Omental fat pad (tissue), 3 donors: ENCODE measurements at regions not wholly inside any gene's neighbourhood (a gene's known extent, or its start where the extent isn't known, plus 50 kb on each side); places are given as distances from the start of the nearest gene placed in this dataset.
"Not testable (repeated sequence)": the region's sequence is repeated elsewhere in the genome, so short reads cannot be mapped to it uniquely, and the experiment has no call there.

Experiments
- ATAC-seq: fragments of 150-250 bp; one replicate; pipeline ENCODE4 v1.9.1; 2016; ENCODE audit warnings: mild to moderate bottlenecking, moderate library complexity; ENCODE audit not compliant: low FRiP score
- DNase-seq: peaks from one replicate; pipeline ENCODE4 v3.0.0-alpha.2; 2019; ENCODE audit warnings: low spot score
- CTCF ChIP-seq, 3 donors: fragments of 450-650 bp; IDR thresholded peaks; one replicate each; pipeline ENCODE4 v1.5.1; 2016 to 2017; ENCODE audit warnings: antibody characterized with exemption in 3 of 3, mild to moderate bottlenecking in 3 of 3, moderate library complexity in 2 of 3

DNA sequence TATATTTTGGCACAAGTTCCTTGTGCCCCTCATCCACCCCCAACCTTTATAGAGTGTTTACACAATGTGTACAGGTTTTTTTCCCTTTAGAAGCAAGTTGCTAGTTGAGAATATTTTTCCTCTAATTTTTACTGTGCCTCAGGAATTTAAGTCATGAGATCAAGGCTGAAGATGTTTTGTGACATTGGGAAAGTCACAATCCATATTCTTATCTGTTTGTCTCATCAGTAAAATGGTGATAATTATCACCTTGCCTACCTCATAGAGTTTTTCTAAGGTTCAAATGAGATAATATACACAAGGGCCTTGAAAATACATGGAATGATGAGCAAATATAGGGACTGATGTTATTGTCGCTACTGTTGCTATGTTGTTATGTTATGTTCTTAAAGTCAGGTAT is 109.6 kb upstream of the DIAPH2 start:
- TF ChIP-seq CTCF (IDR thresholded peaks at IDR 0.05) = no peak
- no peak for ATAC-seq
- no peak for DNase-seq

DNA sequence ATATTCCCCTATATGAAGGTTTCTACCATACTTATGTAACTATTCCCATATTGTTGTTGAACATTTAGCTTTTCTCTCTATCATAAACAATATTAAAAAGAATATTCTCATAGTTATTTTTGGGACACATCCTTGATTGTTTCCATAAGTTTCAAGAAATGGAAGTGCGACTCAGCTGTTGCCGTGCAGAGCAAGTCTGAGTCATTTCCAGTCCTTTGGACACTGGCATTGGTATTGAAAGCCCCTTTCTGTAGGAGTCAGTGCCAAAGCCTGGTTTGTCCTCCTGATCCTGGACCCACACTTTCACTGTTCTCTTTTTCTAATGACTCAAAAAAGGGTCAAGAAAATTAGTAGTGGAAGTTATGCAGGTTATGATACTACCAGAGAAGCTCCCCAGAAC is 108.3 kb upstream of the DIAPH2 start:
- TF ChIP-seq CTCF (IDR thresholded peaks at IDR 0.05) = no peak
- ATAC-seq (no peak), DNase-seq (no peak)

- DNase-seq (no peak), ATAC-seq (no peak)
- no peak for TF ChIP-seq CTCF (IDR thresholded peaks at IDR 0.05)
Observed at GRCh38 chrX:96578781-96579180, 105.9 kb upstream of the DIAPH2 start.

DNA sequence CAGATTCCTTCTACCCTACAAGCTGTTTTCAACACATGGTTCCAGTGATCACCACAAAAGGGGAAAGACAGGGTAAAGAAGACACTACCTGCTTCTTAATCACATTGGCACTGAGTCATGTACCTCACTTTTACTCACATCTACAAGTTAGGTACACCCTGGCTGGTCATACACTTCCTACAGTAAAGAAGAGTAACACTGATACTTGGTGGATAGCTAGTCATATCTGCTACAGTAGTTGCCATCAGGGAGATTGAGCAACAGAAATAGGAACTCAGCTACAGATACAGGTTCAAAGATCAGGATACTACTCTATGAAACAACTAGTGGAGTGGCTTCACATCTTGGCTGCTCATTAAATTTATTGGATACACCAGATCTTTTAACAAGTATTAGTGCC is 105.4 kb upstream of the DIAPH2 start:
- DNase-seq = no peak
- ATAC-seq = no peak
- TF ChIP-seq CTCF (IDR thresholded peaks at IDR 0.05) = no peak

DNA sequence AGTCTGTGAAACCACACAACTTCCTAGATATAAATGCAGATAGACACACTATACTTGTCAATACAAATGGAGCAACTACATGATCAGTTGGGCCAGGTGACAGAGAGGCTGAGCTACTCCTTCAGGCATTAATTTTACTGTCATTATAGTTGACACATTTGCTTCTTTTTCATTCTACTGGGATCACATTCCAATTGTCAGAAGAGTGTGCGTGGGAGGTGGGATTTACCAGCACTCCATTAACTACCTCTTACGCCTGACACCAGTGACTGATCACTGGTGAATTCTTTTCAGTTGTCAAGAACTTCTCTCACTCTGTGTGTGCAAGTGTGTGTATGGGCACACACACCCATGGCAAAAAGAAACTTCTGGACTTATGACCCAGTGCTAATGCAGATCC is 94.2 kb upstream of the DIAPH2 start:
- ATAC-seq (no peak), DNase-seq (no peak)
- no peak for TF ChIP-seq CTCF (IDR thresholded peaks at IDR 0.05)

DNA sequence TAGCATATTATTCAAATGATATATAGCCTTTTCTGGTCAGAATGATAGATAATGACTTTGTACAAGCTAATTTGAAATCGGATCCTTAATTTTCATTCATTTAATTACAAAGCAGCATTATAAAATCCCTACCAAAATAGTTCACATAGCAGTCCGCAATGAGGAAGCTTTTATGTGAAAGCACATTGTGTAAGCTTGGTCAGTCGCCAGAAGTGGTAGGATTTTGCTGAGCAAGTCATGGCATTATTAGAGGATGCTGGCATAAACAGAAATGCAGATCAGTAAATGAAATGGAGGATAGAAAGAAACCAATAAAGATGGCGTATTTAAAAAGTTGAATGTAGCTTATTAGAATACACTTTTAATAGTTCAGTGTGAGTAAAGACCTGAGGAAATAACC is 93.2 kb upstream of the DIAPH2 start:
- DNase-seq (no peak), ATAC-seq (no peak)
- TF ChIP-seq CTCF (IDR thresholded peaks at IDR 0.05) = no peak

DNA sequence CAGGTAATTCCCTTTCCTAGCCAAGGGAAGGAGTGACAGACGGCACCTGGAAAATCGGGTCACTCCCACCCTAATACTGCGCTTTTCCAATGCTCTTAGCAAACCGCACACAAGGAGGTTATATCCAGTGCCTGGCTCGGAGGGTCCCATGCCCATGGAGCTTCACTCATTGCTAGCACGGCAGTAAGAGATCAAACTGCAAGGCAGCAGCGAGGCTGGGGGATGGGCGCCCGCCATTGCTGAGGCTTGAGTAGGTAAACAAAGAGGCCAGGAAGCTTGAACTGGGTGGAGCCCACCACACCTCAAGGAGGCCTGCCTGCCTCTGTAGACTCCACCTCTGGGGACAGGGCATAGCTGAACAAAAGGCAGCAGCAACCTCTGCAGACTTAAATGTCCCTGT is 86.8 kb upstream of the DIAPH2 start:
- ATAC-seq, DNase-seq: not testable (repeated sequence)
